Adrenal gland (tissue), 9 donors: ENCODE measurements at regions not wholly inside any gene's neighbourhood (a gene's known extent, or its start where the extent isn't known, plus 50 kb on each side); places are given as distances from the start of the nearest gene placed in this dataset.

Experiments used
- DNase-seq, 7 donors: peaks; one replicate each; pipeline ENCODE4 v3.0.0-alpha.2; 2019 to 2020
- H3K27ac ChIP-seq, 5 donors: fragments of 200-600 bp; sonication (generic) in 4 of 5; 1 replicate in 3 of 5; 2 replicates in 2 of 5; pipeline versions ENCODE4 v1.5.1 to v1.8.0; 2016 to 2020; ENCODE audit warnings: mild to moderate bottlenecking in 1 of 5
- H3K27me3 ChIP-seq: fragments of 200-600 bp; 2 replicates; pipeline ENCODE4 v1.8.0; 2021
- H3K36me3 ChIP-seq, 2 donors: fragments of 200-600 bp; replicated peaks in 1 of 2; 1 replicate in 1 of 2; 2 replicates in 1 of 2; pipeline versions ENCODE4 v1.5.1 to v1.8.0; 2018 to 2022
- H3K4me1 ChIP-seq, 2 donors: fragments of 200-600 bp; replicated peaks in 1 of 2; 1 replicate in 1 of 2; 2 replicates in 1 of 2; pipeline versions ENCODE4 v1.5.1 to v1.8.0; 2018 to 2021
- H3K4me3 ChIP-seq, 4 donors: fragments of 200-600 bp; sonication (generic) in 3 of 4; one replicate each; pipeline ENCODE4 v1.5.1; 2016 to 2018
- H3K9me3 ChIP-seq, 3 donors: fragments of 200-600 bp; sonication (generic) in 1 of 3; replicated peaks in 1 of 3; 1 replicate in 2 of 3; 2 replicates in 1 of 3; pipeline versions ENCODE4 v1.5.1 to v1.8.0; 2016 to 2021
- POLR2A ChIP-seq, 2 donors: fragments of 450-650 bp; IDR thresholded peaks; one replicate each; pipeline ENCODE4 v1.6.1; 2017; ENCODE audit warnings: antibody characterized with exemption in 2 of 2, mild to moderate bottlenecking in 2 of 2, moderate library complexity in 1 of 2
- WGBS, 4 donors: extraction: QIAGEN DNeasy Blood & Tissue Kit in 2 of 4; methylation state at CpG; one replicate each; pipeline versions ENCODE4 v1.1.5 to v1.1.7; 2013 to 2017; 5-methylcytosine and 5-hydroxymethylcytosine counted together
- intact Hi-C, 2 donors: fragments of 100-400 bp; cut with DNase I; formaldehyde crosslinking; loops; one replicate each; pipeline versions ENCODE4 v1.14.1 to v1.15.0; 2022 to 2023
- TF ChIP-seq, protein P1 (sequence below), 6 experiments: fragments of 450-650 bp in 4 of 6; fragments of 200-600 bp in 2 of 6; sonication (generic) in 1 of 6; IDR thresholded peaks; 1 replicate in 5 of 6; 2 replicates in 1 of 6; pipeline versions ENCODE4 v1.5.1 to v1.8.0; 2016 to 2021; ENCODE audit warnings: antibody characterized with exemption in 6 of 6, mild to moderate bottlenecking in 2 of 6, moderate library complexity in 1 of 6
- donor health status: healthy with polysubstance abuse.
- donor health status: Bipolar disorder and iron deficiency.
- donor health status: DM: yes; HTN: yes; CAD: no.
- donor health status: DM: no; HTN: no; CAD: no.
- donor health status: DM: no; HTN: no; CAD: no.

- no peaks in the 10 kb centered on the region for H3K36me3 ChIP-seq
- intact Hi-C loops = no loop called here
- H3K4me3 ChIP-seq = no peak overlapping the region
- H3K27ac ChIP-seq = no peak overlapping the region
- no peak for DNase-seq
- H3K27me3 ChIP-seq = no peaks in the 10 kb centered on the region
- peaks cover 0 to 9% of the 10 kb centered on the region in 2 donors for H3K4me1 ChIP-seq
- 91 to 94% (median 91%) methylated on average over 6 to 7 of the region's 7 CpGs for WGBS, 4 donors
- TF ChIP-seq, protein P1, sequence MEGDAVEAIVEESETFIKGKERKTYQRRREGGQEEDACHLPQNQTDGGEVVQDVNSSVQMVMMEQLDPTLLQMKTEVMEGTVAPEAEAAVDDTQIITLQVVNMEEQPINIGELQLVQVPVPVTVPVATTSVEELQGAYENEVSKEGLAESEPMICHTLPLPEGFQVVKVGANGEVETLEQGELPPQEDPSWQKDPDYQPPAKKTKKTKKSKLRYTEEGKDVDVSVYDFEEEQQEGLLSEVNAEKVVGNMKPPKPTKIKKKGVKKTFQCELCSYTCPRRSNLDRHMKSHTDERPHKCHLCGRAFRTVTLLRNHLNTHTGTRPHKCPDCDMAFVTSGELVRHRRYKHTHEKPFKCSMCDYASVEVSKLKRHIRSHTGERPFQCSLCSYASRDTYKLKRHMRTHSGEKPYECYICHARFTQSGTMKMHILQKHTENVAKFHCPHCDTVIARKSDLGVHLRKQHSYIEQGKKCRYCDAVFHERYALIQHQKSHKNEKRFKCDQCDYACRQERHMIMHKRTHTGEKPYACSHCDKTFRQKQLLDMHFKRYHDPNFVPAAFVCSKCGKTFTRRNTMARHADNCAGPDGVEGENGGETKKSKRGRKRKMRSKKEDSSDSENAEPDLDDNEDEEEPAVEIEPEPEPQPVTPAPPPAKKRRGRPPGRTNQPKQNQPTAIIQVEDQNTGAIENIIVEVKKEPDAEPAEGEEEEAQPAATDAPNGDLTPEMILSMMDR (IDR thresholded peaks at IDR 0.05) = no peak
- no peak for TF ChIP-seq POLR2A (IDR thresholded peaks at IDR 0.05)
- no peaks in the 10 kb centered on the region for H3K9me3 ChIP-seq
Measured at GRCh38 chr12:69054343-69055056, 121.5 kb upstream of the CPM start.

DNA sequence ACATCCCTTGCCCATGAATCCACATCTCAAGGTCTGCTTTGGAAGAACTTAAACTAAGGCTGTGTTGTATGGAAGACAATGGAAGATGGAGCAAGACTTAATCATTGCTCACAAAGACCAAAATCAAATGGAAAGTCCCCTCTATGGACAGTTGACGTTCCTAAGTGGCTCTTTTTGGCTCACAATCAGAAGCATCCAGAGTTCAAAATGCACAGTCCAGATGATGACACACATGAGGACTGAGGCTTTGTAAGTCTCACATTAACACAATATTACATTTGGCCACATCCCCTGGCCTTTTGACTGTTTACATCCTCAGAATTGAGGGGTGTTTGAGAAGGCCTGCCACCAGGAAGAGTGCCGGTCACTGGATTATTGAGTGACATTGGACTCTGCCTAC, 122.3 kb upstream of the CPM start:
- intact Hi-C loops = no loop called here
- Histone ChIP-seq H3K27ac (no peak overlapping the region), H3K27me3 (no peaks in the 10 kb centered on the region), H3K9me3 (no peaks in the 10 kb centered on the region), H3K4me3 (no peak overlapping the region), H3K4me1 (peaks cover 0 to 9% of the 10 kb centered on the region in 2 donors), H3K36me3 (no peaks in the 10 kb centered on the region)
- TF ChIP-seq, protein P1 (IDR thresholded peaks at IDR 0.05) = no peak
- no peak for TF ChIP-seq POLR2A (IDR thresholded peaks at IDR 0.05)
- DNase-seq = no peak
- WGBS, 4 donors = 91 to 96% (median 94%) methylated on average over 2 of the region's 2 CpGs

GRCh38 chr12:69055706-69056105, 122.7 kb upstream of the CPM start:
- TF ChIP-seq, protein P1 (IDR thresholded peaks at IDR 0.05) = no peak
- no peak for TF ChIP-seq POLR2A (IDR thresholded peaks at IDR 0.05)
- H3K36me3 ChIP-seq = no peaks in the 10 kb centered on the region
- no peak overlapping the region for H3K27ac ChIP-seq
- intact Hi-C loops = no loop called here
- H3K4me1 ChIP-seq = peaks cover 0 to 9% of the 10 kb centered on the region in 2 donors
- 78 to 87% (median 80%) methylated on average over 4 of the region's 4 CpGs for WGBS, 4 donors
- peak in 2 of 7 donors; percentile 23 to 33 for DNase-seq
- no peaks in the 10 kb centered on the region for H3K27me3 ChIP-seq
- H3K4me3 ChIP-seq = no peak overlapping the region
- no peaks in the 10 kb centered on the region for H3K9me3 ChIP-seq

DNA sequence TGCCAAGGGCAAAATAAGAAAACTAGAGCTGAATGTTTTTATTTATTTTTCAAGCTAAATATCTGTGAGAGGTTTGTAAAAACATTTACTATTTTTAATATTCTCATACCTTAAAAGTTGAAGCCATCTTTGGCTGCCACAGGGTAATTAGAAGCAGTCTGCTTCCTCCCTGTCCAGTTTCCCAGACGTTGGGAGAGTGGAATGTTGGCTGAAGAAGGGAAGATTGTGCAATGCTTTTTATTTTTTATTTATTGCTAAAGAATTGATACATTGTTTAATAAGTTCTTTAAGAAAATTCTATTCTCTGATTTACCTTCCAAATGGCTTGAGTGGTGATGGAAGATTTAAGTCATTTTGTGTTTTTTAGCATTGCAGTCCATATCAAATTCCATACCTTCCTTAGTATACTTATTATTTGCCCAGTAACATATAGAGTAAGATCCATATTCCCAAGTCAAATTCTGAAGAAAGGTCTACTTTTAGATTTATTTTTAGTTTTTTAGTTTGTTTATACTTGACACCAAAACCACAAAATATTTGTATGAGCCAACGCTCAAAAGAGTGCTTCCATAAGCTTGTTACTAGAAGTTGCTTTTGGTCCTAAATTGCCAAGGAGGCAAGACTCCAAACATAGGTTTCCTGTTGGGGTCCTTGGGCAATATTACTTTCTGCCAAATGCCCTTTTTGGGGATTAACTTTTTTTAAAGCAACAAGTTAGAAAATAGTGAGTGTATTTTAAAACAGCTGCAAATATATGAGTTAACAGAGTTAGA, 124.0 kb upstream of the CPM start:
- Histone ChIP-seq H3K4me1 (peaks cover 0 to 9% of the 10 kb centered on the region in 2 donors), H3K9me3 (no peaks in the 10 kb centered on the region), H3K36me3 (no peaks in the 10 kb centered on the region), H3K4me3 (no peak overlapping the region), H3K27me3 (no peaks in the 10 kb centered on the region), H3K27ac (no peak overlapping the region)
- TF ChIP-seq POLR2A (IDR thresholded peaks at IDR 0.05) = no peak
- TF ChIP-seq, protein P1 (IDR thresholded peaks at IDR 0.05) = no peak
- DNase-seq = no peak
- intact Hi-C loops = no loop called here
- WGBS, 4 donors = 38 to 46% (median 42%) methylated on average over 2 of the region's 2 CpGs
